Spinal cord (tissue), 9 donors: ENCODE measurements at regions not wholly inside any gene's neighbourhood (a gene's known extent, or its start where the extent isn't known, plus 50 kb on each side); places are given as distances from the start of the nearest gene placed in this dataset.
"Not testable (repeated sequence)": the region's sequence is repeated elsewhere in the genome, so short reads cannot be mapped to it uniquely, and the experiment has no call there.

Experiments
- DNase-seq, 6 donors: peaks; one replicate each; pipeline versions ENCODE4 v3.0.0 to v3.0.0-alpha.2; 2013 to 2015; ENCODE audit warnings: low spot score in 6 of 6, low read depth in 4 of 6
- H3K27ac ChIP-seq: one replicate; pipeline ENCODE4 v1.5.1; 2013; ENCODE audit warnings: low read depth, low read length, control low read depth
- H3K27me3 ChIP-seq: one replicate; pipeline ENCODE4 v1.6.1; 2013; ENCODE audit warnings: low read length; ENCODE audit not compliant: control insufficient read depth, insufficient read depth
- H3K36me3 ChIP-seq: one replicate; pipeline ENCODE4 v1.6.1; 2013; ENCODE audit warnings: low read length; ENCODE audit not compliant: control insufficient read depth, insufficient read depth
- H3K4me1 ChIP-seq: one replicate; pipeline ENCODE4 v1.6.1; 2013; ENCODE audit warnings: low read length; ENCODE audit not compliant: control insufficient read depth, insufficient read depth
- H3K4me3 ChIP-seq: one replicate; pipeline ENCODE4 v1.5.1; 2013; ENCODE audit warnings: low read depth, low read length, control low read depth
- H3K9me3 ChIP-seq: one replicate; pipeline ENCODE4 v1.6.1; 2013; ENCODE audit warnings: low read length; ENCODE audit not compliant: control insufficient read depth, insufficient read depth
- WGBS: methylation state at CpG from one replicate; pipeline ENCODE4 v1.1.5; 2013; ENCODE audit warnings: missing lambda C conversion rate; ENCODE audit not compliant: insufficient coverage; 5-methylcytosine and 5-hydroxymethylcytosine counted together
- donor health status: healthy.

GRCh38 chr4:57318703-57319102 is 208.5 kb upstream of the IGFBP7 start:
- no CpG with 5 or more reads among the region's 2 CpGs for WGBS
- Histone ChIP-seq H3K27me3 (no peaks in the 10 kb centered on the region), H3K4me3 (no peak overlapping the region), H3K4me1 (no peaks in the 10 kb centered on the region), H3K27ac (no peak overlapping the region), H3K36me3 (no peaks in the 10 kb centered on the region), H3K9me3 (no peaks in the 10 kb centered on the region)
- no peak for DNase-seq

GRCh38 chr4:57314636-57315035 is 204.5 kb upstream of the IGFBP7 start:
- Histone ChIP-seq H3K4me1 (no peaks in the 10 kb centered on the region), H3K27ac (no peak overlapping the region), H3K27me3 (no peaks in the 10 kb centered on the region), H3K4me3 (no peak overlapping the region), H3K36me3 (no peaks in the 10 kb centered on the region), H3K9me3 (no peaks in the 10 kb centered on the region)
- DNase-seq = no peak
- 96% methylated on average over 3 of the region's 5 CpGs for WGBS

- H3K27ac ChIP-seq = no peak overlapping the region
- no peak overlapping the region for H3K4me3 ChIP-seq
- no peaks in the 10 kb centered on the region for H3K27me3 ChIP-seq
- no peaks in the 10 kb centered on the region for H3K36me3 ChIP-seq
- 83% methylated on average over 1 of the region's 1 CpG for WGBS
- no peaks in the 10 kb centered on the region for H3K9me3 ChIP-seq
- H3K4me1 ChIP-seq = no peaks in the 10 kb centered on the region
- DNase-seq = no peak
Observed at GRCh38 chr4:57312296-57312695, 202.1 kb upstream of the IGFBP7 start.

- H3K27ac ChIP-seq = no peak overlapping the region
- H3K36me3 ChIP-seq = no peaks in the 10 kb centered on the region
- no CpG with 5 or more reads among the region's 1 CpG for WGBS
- DNase-seq = no peak
- H3K4me1 ChIP-seq = no peaks in the 10 kb centered on the region
- no peaks in the 10 kb centered on the region for H3K9me3 ChIP-seq
- H3K27me3 ChIP-seq = no peaks in the 10 kb centered on the region
- H3K4me3 ChIP-seq = no peak overlapping the region
Observed at GRCh38 chr4:57309658-57310057, 199.5 kb upstream of the IGFBP7 start.

GRCh38 chr4:57308301-57308700 is 198.1 kb upstream of the IGFBP7 start:
- H3K27ac ChIP-seq = no peak overlapping the region
- H3K4me3 ChIP-seq = no peak overlapping the region
- no peaks in the 10 kb centered on the region for H3K27me3 ChIP-seq
- H3K9me3 ChIP-seq = no peaks in the 10 kb centered on the region
- H3K4me1 ChIP-seq = no peaks in the 10 kb centered on the region
- WGBS = no CpG with 5 or more reads among the region's 2 CpGs
- H3K36me3 ChIP-seq = no peaks in the 10 kb centered on the region
- no peak for DNase-seq

GRCh38 chr4:57305836-57306235 is 195.7 kb upstream of the IGFBP7 start:
- no peak for DNase-seq
- 96% methylated on average over 4 of the region's 5 CpGs for WGBS
- no peak overlapping the region for H3K27ac ChIP-seq
- no peaks in the 10 kb centered on the region for H3K36me3 ChIP-seq
- H3K4me3 ChIP-seq = no peak overlapping the region
- H3K9me3 ChIP-seq = no peaks in the 10 kb centered on the region
- H3K27me3 ChIP-seq = no peaks in the 10 kb centered on the region
- H3K4me1 ChIP-seq = no peaks in the 10 kb centered on the region

DNA sequence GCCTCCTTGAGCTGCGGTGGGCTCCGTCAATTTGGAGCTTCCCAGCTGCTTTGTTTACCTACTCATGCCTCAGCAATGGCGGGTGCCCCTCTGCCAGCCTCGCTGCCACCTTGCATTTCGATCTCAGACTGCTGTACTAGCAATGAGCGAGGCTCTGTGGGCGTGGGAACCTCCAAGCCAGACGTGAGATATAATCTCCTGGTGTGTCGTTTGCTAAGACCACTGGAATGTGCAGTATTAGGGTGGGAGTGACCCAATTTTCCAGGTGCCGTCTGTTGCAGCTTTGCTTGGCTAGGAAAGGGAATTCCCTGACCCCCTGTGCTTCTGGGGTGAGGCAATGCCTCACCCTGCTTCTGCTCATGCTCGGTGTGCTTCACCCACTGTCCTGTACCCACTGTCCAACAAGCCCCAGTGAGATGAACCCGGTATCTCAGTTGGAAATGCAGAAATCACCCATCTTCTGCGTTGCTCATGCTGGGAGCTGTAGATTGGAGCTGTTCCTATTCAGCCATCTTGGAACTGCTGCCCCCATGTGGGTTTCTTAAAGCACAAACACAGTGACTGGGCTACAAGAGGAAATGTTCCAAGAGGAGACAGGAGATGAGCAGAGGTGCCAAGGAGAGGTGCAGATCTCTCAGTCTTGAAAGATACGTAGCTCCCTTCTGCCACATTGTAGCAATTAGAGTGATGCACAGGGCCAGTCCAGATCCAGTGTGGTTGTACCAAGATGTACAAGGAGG is 193.0 kb upstream of the IGFBP7 start:
- no peak for DNase-seq
- no peaks in the 10 kb centered on the region for H3K4me1 ChIP-seq

GRCh38 chr4:57300300-57300699 is 190.1 kb upstream of the IGFBP7 start:
- not testable (repeated sequence) for DNase-seq, H3K36me3 ChIP-seq, H3K4me3 ChIP-seq, H3K4me1 ChIP-seq, H3K27ac ChIP-seq, H3K27me3 ChIP-seq, H3K9me3 ChIP-seq
- WGBS = 98% methylated on average over 19 of the region's 23 CpGs

More for the DNA sequence above, 193.0 kb upstream of the IGFBP7 start:
- Histone ChIP-seq H3K9me3 (no peaks in the 10 kb centered on the region), H3K36me3 (no peaks in the 10 kb centered on the region), H3K27me3 (no peaks in the 10 kb centered on the region), H3K4me3 (no peak overlapping the region), H3K27ac (no peak overlapping the region)
- WGBS = 83% methylated on average over 12 of the region's 14 CpGs

- no peaks in the 10 kb centered on the region for H3K9me3 ChIP-seq
- H3K27ac ChIP-seq = no peak overlapping the region
- DNase-seq = no peak
- no peaks in the 10 kb centered on the region for H3K27me3 ChIP-seq
- no peak overlapping the region for H3K4me3 ChIP-seq
- WGBS = no CpG with 5 or more reads among the region's 3 CpGs
- H3K4me1 ChIP-seq = no peaks in the 10 kb centered on the region
- no peaks in the 10 kb centered on the region for H3K36me3 ChIP-seq
Observed at GRCh38 chr4:57291911-57292310, 181.7 kb upstream of the IGFBP7 start.
